GM19035 (cell line): ENCODE measurements at regions not wholly inside any gene's neighbourhood (a gene's known extent, or its start where the extent isn't known, plus 50 kb on each side); places are given as distances from the start of the nearest gene placed in this dataset.

ENCODE experiments used
- ATAC-seq: cut with Tn5 transposase; IDR thresholded peaks from one replicate; pipeline ENCODE4 v1.9.1; 2021; ENCODE audit not compliant: unreplicated experiment

GRCh38 chr1:43065616-43066399 is 106.3 kb downstream of the EBNA1BP2 start:
- no peak for ATAC-seq

GRCh38 chr1:43065191-43065590 is 106.5 kb upstream of the SLC2A1 start:
- ATAC-seq = no peak

GRCh38 chr1:43063394-43064219 is 104.9 kb upstream of the SLC2A1 start:
- no peak for ATAC-seq

- ATAC-seq = no peak
These were observed 103.9 kb upstream of the SLC2A1 start for GRCh38 chr1:43062527-43063095.

- ATAC-seq = no peak
These were observed 103.1 kb upstream of the SLC2A1 start for GRCh38 chr1:43061757-43062156.

GRCh38 chr1:43059640-43060574 is 101.2 kb upstream of the SLC2A1 start:
- no peak for ATAC-seq

- ATAC-seq = no peak
These were observed 100.1 kb upstream of the SLC2A1 start for GRCh38 chr1:43058545-43059360.

- ATAC-seq = no peak
These were observed 99.4 kb upstream of the SLC2A1 start for GRCh38 chr1:43058056-43058455.

- no peak for ATAC-seq
These were observed 98.9 kb upstream of the SLC2A1 start for GRCh38 chr1:43057567-43057966.

GRCh38 chr1:43056981-43057391 is 98.3 kb upstream of the SLC2A1 start:
- no peak for ATAC-seq

- no peak for ATAC-seq
These were observed 97.8 kb upstream of the SLC2A1 start for GRCh38 chr1:43056460-43056859.

GRCh38 chr1:43054961-43055360 is 96.3 kb upstream of the SLC2A1 start:
- no peak for ATAC-seq

GRCh38 chr1:43052786-43053439 is 94.2 kb upstream of the SLC2A1 start:
- ATAC-seq = no peak

- ATAC-seq = no peak
These were observed 93.7 kb upstream of the SLC2A1 start for GRCh38 chr1:43052322-43052721.

- no peak for ATAC-seq
These were observed 90.8 kb upstream of the SLC2A1 start for GRCh38 chr1:43049481-43049880.

- no peak for ATAC-seq
These were observed 89.9 kb upstream of the SLC2A1 start for GRCh38 chr1:43048601-43049011.

GRCh38 chr1:43047135-43047534 is 88.5 kb upstream of the SLC2A1 start:
- no peak for ATAC-seq

GRCh38 chr1:43044572-43045361 is 86.1 kb upstream of the SLC2A1 start:
- ATAC-seq = no peak

GRCh38 chr1:43043695-43044094 is 85.0 kb upstream of the SLC2A1 start:
- no peak for ATAC-seq
